ENCODE measurements at regions not wholly inside any gene's neighbourhood (a gene's known extent, or its start where the extent isn't known, plus 50 kb on each side); places are given as distances from the start of the nearest gene placed in this dataset.

- Histone ChIP-seq H3K36me3 (ENCODE audit: control insufficient read depth, insufficient read depth, low read length) (no peaks in the 10 kb centered on the region), H3K4me3 (ENCODE audit: low read length) (no peak overlapping the region), H3K27me3 (ENCODE audit: control insufficient read depth, insufficient read depth, low read length) (no peaks in the 10 kb centered on the region), H3K9ac (ENCODE audit: low read length) (no peak overlapping the region), H3K4me1 (ENCODE audit: control insufficient read depth, insufficient read depth, low read length) (no peaks in the 10 kb centered on the region), H3K9me3 (ENCODE audit: control insufficient read depth, low read length) (no peaks in the 10 kb centered on the region)
Observed at GRCh38 chr4:57426779-57427395, 316.7 kb upstream of the IGFBP7 start.

- Histone ChIP-seq H3K9me3 (ENCODE audit: control insufficient read depth, low read length) (no peaks in the 10 kb centered on the region), H3K4me1 (ENCODE audit: control insufficient read depth, insufficient read depth, low read length) (no peaks in the 10 kb centered on the region), H3K27me3 (ENCODE audit: control insufficient read depth, insufficient read depth, low read length) (no peaks in the 10 kb centered on the region), H3K36me3 (ENCODE audit: control insufficient read depth, insufficient read depth, low read length) (no peaks in the 10 kb centered on the region), H3K4me3 (ENCODE audit: low read length) (no peak overlapping the region), H3K9ac (ENCODE audit: low read length) (no peak overlapping the region)
Observed at GRCh38 chr4:57425610-57426009, 315.4 kb upstream of the IGFBP7 start.

- H3K36me3 ChIP-seq (ENCODE audit: control insufficient read depth, insufficient read depth, low read length), result no peaks in the 10 kb centered on the region
- no peak overlapping the region for H3K4me3 ChIP-seq (ENCODE audit: low read length)
- H3K4me1 ChIP-seq (ENCODE audit: control insufficient read depth, insufficient read depth, low read length), result no peaks in the 10 kb centered on the region
- H3K9ac ChIP-seq (ENCODE audit: low read length), result no peak overlapping the region
- H3K27me3 ChIP-seq (ENCODE audit: control insufficient read depth, insufficient read depth, low read length), result no peaks in the 10 kb centered on the region
- H3K9me3 ChIP-seq (ENCODE audit: control insufficient read depth, low read length), result no peaks in the 10 kb centered on the region
Observed at GRCh38 chr4:57424232-57424897, 314.2 kb upstream of the IGFBP7 start.

- Histone ChIP-seq H3K4me1 (ENCODE audit: control insufficient read depth, insufficient read depth, low read length) (no peaks in the 10 kb centered on the region), H3K4me3 (ENCODE audit: low read length) (no peak overlapping the region)
Observed at GRCh38 chr4:57418133-57418532, 307.9 kb upstream of the IGFBP7 start.

GRCh38 chr4:57412259-57413054, 302.3 kb upstream of the IGFBP7 start:
- no peak overlapping the region for H3K4me3 ChIP-seq (ENCODE audit: low read length)
- H3K36me3 ChIP-seq (ENCODE audit: control insufficient read depth, insufficient read depth, low read length), result no peaks in the 10 kb centered on the region
- H3K4me1 ChIP-seq (ENCODE audit: control insufficient read depth, insufficient read depth, low read length), result no peaks in the 10 kb centered on the region
- no peaks in the 10 kb centered on the region for H3K9me3 ChIP-seq (ENCODE audit: control insufficient read depth, low read length)
- no peak overlapping the region for H3K9ac ChIP-seq (ENCODE audit: low read length)
- H3K27me3 ChIP-seq (ENCODE audit: control insufficient read depth, insufficient read depth, low read length), result no peaks in the 10 kb centered on the region

More at GRCh38 chr4:57418133-57418532, 307.9 kb upstream of the IGFBP7 start:
- no peaks in the 10 kb centered on the region for H3K27me3 ChIP-seq (ENCODE audit: control insufficient read depth, insufficient read depth, low read length)
- H3K36me3 ChIP-seq (ENCODE audit: control insufficient read depth, insufficient read depth, low read length), result no peaks in the 10 kb centered on the region
- H3K9ac ChIP-seq (ENCODE audit: low read length), result no peak overlapping the region
- no peaks in the 10 kb centered on the region for H3K9me3 ChIP-seq (ENCODE audit: control insufficient read depth, low read length)

GRCh38 chr4:57410331-57411052, 300.3 kb upstream of the IGFBP7 start:
- Histone ChIP-seq H3K4me1 (ENCODE audit: control insufficient read depth, insufficient read depth, low read length) (no peaks in the 10 kb centered on the region), H3K9me3 (ENCODE audit: control insufficient read depth, low read length) (no peaks in the 10 kb centered on the region), H3K9ac (ENCODE audit: low read length) (no peak overlapping the region), H3K4me3 (ENCODE audit: low read length) (no peak overlapping the region), H3K27me3 (ENCODE audit: control insufficient read depth, insufficient read depth, low read length) (no peaks in the 10 kb centered on the region), H3K36me3 (ENCODE audit: control insufficient read depth, insufficient read depth, low read length) (no peaks in the 10 kb centered on the region)

- no peaks in the 10 kb centered on the region for H3K36me3 ChIP-seq (ENCODE audit: control insufficient read depth, insufficient read depth, low read length)
- no peak overlapping the region for H3K4me3 ChIP-seq (ENCODE audit: low read length)
- H3K9me3 ChIP-seq (ENCODE audit: control insufficient read depth, low read length), result no peaks in the 10 kb centered on the region
- H3K27me3 ChIP-seq (ENCODE audit: control insufficient read depth, insufficient read depth, low read length), result no peaks in the 10 kb centered on the region
- H3K4me1 ChIP-seq (ENCODE audit: control insufficient read depth, insufficient read depth, low read length), result no peaks in the 10 kb centered on the region
- H3K9ac ChIP-seq (ENCODE audit: low read length), result no peak overlapping the region
Observed at GRCh38 chr4:57405359-57405758, 295.2 kb upstream of the IGFBP7 start.

- Histone ChIP-seq H3K36me3 (ENCODE audit: control insufficient read depth, insufficient read depth, low read length) (no peaks in the 10 kb centered on the region), H3K4me1 (ENCODE audit: control insufficient read depth, insufficient read depth, low read length) (no peaks in the 10 kb centered on the region), H3K27me3 (ENCODE audit: control insufficient read depth, insufficient read depth, low read length) (no peaks in the 10 kb centered on the region), H3K9me3 (ENCODE audit: control insufficient read depth, low read length) (no peaks in the 10 kb centered on the region), H3K4me3 (ENCODE audit: low read length) (no peak overlapping the region), H3K9ac (ENCODE audit: low read length) (no peak overlapping the region)
Observed at GRCh38 chr4:57404483-57404882, 294.3 kb upstream of the IGFBP7 start.

- Histone ChIP-seq H3K9ac (ENCODE audit: low read length) (no peak overlapping the region), H3K4me1 (ENCODE audit: control insufficient read depth, insufficient read depth, low read length) (no peaks in the 10 kb centered on the region), H3K27me3 (ENCODE audit: control insufficient read depth, insufficient read depth, low read length) (no peaks in the 10 kb centered on the region), H3K4me3 (ENCODE audit: low read length) (no peak overlapping the region), H3K9me3 (ENCODE audit: control insufficient read depth, low read length) (no peaks in the 10 kb centered on the region), H3K36me3 (ENCODE audit: control insufficient read depth, insufficient read depth, low read length) (no peaks in the 10 kb centered on the region)
Observed at GRCh38 chr4:57403591-57403990, 293.4 kb upstream of the IGFBP7 start.

GRCh38 chr4:57401586-57401985, 291.4 kb upstream of the IGFBP7 start:
- Histone ChIP-seq H3K4me3 (ENCODE audit: low read length) (no peak overlapping the region), H3K27me3 (ENCODE audit: control insufficient read depth, insufficient read depth, low read length) (no peaks in the 10 kb centered on the region), H3K36me3 (ENCODE audit: control insufficient read depth, insufficient read depth, low read length) (no peaks in the 10 kb centered on the region), H3K9me3 (ENCODE audit: control insufficient read depth, low read length) (no peaks in the 10 kb centered on the region), H3K4me1 (ENCODE audit: control insufficient read depth, insufficient read depth, low read length) (no peaks in the 10 kb centered on the region), H3K9ac (ENCODE audit: low read length) (no peak overlapping the region)

- Histone ChIP-seq H3K9me3 (ENCODE audit: control insufficient read depth, low read length) (no peaks in the 10 kb centered on the region), H3K36me3 (ENCODE audit: control insufficient read depth, insufficient read depth, low read length) (no peaks in the 10 kb centered on the region), H3K9ac (ENCODE audit: low read length) (no peak overlapping the region), H3K4me1 (ENCODE audit: control insufficient read depth, insufficient read depth, low read length) (no peaks in the 10 kb centered on the region), H3K27me3 (ENCODE audit: control insufficient read depth, insufficient read depth, low read length) (no peaks in the 10 kb centered on the region), H3K4me3 (ENCODE audit: low read length) (no peak overlapping the region)
Observed at GRCh38 chr4:57378766-57379165, 268.6 kb upstream of the IGFBP7 start.
